ENCODE measurements at regions not wholly inside any gene's neighbourhood (a gene's known extent, or its start where the extent isn't known, plus 50 kb on each side); places are given as distances from the start of the nearest gene placed in this dataset.

GRCh38 chr4:19941434-19941833 lies 310.3 kb upstream of the SLIT2 start:
- TF ChIP-seq CTCF (conservative IDR thresholded peaks at IDR 0.05), result no peak
- TF ChIP-seq EZH2 (IDR thresholded peaks at IDR 0.05; ENCODE audit: low read depth), result no peak

All from PC-9 (cell line).